ENCODE measurements at regions not wholly inside any gene's neighbourhood (a gene's known extent, or its start where the extent isn't known, plus 50 kb on each side); places are given as distances from the start of the nearest gene placed in this dataset.
A peak's percentile ranks its signal among the peaks of the same experiment; 100 is the strongest.
"Not testable (repeated sequence)": the region's sequence is repeated elsewhere in the genome, so short reads cannot be mapped to it uniquely, and the experiment has no call there.

- DNase-seq (ENCODE audit: extremely low spot score, unreplicated experiment); H3K27me3 Mint-ChIP-seq; H3K4me3 Mint-ChIP-seq; H3K27ac Mint-ChIP-seq; H3K36me3 Mint-ChIP-seq; H3K9me3 Mint-ChIP-seq; H3K4me1 Mint-ChIP-seq (ENCODE audit: unreplicated experiment): not testable (repeated sequence)
- TF ChIP-seq, protein P1, sequence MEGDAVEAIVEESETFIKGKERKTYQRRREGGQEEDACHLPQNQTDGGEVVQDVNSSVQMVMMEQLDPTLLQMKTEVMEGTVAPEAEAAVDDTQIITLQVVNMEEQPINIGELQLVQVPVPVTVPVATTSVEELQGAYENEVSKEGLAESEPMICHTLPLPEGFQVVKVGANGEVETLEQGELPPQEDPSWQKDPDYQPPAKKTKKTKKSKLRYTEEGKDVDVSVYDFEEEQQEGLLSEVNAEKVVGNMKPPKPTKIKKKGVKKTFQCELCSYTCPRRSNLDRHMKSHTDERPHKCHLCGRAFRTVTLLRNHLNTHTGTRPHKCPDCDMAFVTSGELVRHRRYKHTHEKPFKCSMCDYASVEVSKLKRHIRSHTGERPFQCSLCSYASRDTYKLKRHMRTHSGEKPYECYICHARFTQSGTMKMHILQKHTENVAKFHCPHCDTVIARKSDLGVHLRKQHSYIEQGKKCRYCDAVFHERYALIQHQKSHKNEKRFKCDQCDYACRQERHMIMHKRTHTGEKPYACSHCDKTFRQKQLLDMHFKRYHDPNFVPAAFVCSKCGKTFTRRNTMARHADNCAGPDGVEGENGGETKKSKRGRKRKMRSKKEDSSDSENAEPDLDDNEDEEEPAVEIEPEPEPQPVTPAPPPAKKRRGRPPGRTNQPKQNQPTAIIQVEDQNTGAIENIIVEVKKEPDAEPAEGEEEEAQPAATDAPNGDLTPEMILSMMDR (conservative IDR thresholded peaks at IDR 0.05), result peak; percentile 28
Observed at GRCh38 chr16:18131587-18131986, 204.9 kb downstream of the NPIPA8 start.

- not testable (repeated sequence) for H3K36me3 Mint-ChIP-seq; DNase-seq (ENCODE audit: extremely low spot score, unreplicated experiment); H3K27me3 Mint-ChIP-seq; H3K4me1 Mint-ChIP-seq (ENCODE audit: unreplicated experiment); H3K9me3 Mint-ChIP-seq; H3K4me3 Mint-ChIP-seq; H3K27ac Mint-ChIP-seq
Observed at GRCh38 chr16:18130478-18131120, 205.9 kb downstream of the NPIPA8 start.

DNA sequence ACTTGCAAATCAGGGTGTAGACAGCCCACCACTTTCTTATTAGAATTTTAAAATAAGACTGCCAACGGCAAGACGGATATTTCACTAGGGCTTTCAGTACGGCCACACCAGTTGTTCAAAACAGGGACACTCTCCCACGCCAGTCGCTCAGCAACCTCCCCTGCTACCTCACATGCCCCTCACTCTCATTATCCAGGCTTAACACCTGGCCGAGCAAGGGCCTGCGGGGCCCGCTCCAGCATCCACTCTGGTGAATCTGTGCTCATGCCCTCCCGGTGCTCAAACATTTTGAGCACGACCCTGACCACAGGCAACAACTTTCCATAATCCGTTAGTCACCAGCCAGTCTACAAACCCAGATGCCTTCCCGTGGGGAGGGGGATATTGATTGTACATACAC lies 209.5 kb downstream of the NPIPA8 start:
- H3K9me3 Mint-ChIP-seq; H3K27me3 Mint-ChIP-seq; H3K27ac Mint-ChIP-seq; H3K4me3 Mint-ChIP-seq; H3K36me3 Mint-ChIP-seq; DNase-seq (ENCODE audit: extremely low spot score, unreplicated experiment); H3K4me1 Mint-ChIP-seq (ENCODE audit: unreplicated experiment): not testable (repeated sequence)

DNA sequence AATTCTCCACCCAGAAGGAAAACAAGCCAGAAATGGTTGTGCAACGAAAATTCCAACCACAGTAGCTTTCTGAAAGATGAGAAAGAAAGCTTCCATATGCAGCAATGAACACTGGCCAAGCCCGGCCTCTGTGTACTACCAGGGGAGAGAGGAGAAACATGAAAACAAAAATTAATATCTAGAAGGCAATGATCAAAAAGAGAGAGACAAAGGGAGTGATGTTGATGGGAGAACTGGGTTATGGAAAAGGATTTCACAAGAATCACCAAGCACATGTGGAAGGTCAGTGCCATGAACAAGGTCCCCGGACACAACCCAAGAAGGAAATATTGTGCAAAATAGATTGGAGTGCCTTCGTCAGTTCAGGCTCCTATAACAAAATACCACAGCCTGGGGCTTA lies 217.4 kb downstream of the NPIPA8 start:
- H3K27me3 Mint-ChIP-seq; H3K4me3 Mint-ChIP-seq; H3K27ac Mint-ChIP-seq; H3K9me3 Mint-ChIP-seq; H3K4me1 Mint-ChIP-seq (ENCODE audit: unreplicated experiment); H3K36me3 Mint-ChIP-seq; DNase-seq (ENCODE audit: extremely low spot score, unreplicated experiment): not testable (repeated sequence)

DNA sequence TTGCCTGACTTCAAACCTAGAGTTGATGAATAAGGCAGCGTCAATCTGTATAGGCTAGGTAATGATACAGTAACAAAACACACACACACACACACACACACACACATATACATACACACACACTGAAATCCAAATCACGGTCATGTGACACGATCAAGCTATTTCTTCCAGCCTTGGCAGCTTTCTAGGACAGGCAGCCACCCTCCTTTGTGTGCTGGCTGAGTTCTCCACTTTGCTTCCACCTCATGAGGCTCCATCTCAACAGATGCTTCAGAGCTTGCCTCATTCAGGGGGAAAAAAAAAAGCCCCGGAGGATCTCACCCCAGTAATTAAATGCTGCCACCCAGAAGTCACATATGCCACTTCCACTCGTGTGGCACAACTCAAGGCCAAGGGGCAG lies 217.9 kb downstream of the NPIPA8 start:
- H3K36me3 Mint-ChIP-seq; H3K9me3 Mint-ChIP-seq; DNase-seq (ENCODE audit: extremely low spot score, unreplicated experiment); H3K27me3 Mint-ChIP-seq; H3K4me3 Mint-ChIP-seq; H3K4me1 Mint-ChIP-seq (ENCODE audit: unreplicated experiment); H3K27ac Mint-ChIP-seq: not testable (repeated sequence)

DNA sequence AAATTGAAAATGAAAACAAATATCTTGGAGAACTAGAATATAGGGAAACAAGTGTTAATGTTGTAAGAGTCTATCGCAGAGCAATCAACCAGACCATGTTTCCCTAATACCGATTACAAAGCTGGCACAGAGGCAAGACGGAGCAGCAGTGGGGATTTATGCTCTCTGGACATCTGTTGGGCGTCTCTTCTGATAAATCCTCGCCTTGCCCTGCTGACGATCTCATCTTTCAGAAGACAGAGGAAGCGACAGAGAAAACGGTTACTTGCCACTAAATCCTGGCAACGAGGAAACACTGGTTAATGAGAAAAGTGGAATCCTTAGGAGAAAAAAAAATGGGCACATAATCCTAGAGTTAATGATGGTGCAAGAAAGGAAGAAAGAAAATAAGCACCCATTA lies 218.5 kb downstream of the NPIPA8 start:
- not testable (repeated sequence) for H3K36me3 Mint-ChIP-seq; H3K4me3 Mint-ChIP-seq; H3K4me1 Mint-ChIP-seq (ENCODE audit: unreplicated experiment); H3K27me3 Mint-ChIP-seq; H3K27ac Mint-ChIP-seq; DNase-seq (ENCODE audit: extremely low spot score, unreplicated experiment); H3K9me3 Mint-ChIP-seq

- H3K36me3 Mint-ChIP-seq; H3K27me3 Mint-ChIP-seq; H3K27ac Mint-ChIP-seq; H3K9me3 Mint-ChIP-seq; H3K4me1 Mint-ChIP-seq (ENCODE audit: unreplicated experiment); H3K4me3 Mint-ChIP-seq; DNase-seq (ENCODE audit: extremely low spot score, unreplicated experiment): not testable (repeated sequence)
Observed at GRCh38 chr16:18104412-18104811, 232.1 kb downstream of the NPIPA8 start.

- not testable (repeated sequence) for H3K9me3 Mint-ChIP-seq; H3K27me3 Mint-ChIP-seq; H3K36me3 Mint-ChIP-seq; H3K4me1 Mint-ChIP-seq (ENCODE audit: unreplicated experiment); H3K4me3 Mint-ChIP-seq; H3K27ac Mint-ChIP-seq; DNase-seq (ENCODE audit: extremely low spot score, unreplicated experiment)
Observed at GRCh38 chr16:18101077-18101476, 235.5 kb downstream of the NPIPA8 start.

DNA sequence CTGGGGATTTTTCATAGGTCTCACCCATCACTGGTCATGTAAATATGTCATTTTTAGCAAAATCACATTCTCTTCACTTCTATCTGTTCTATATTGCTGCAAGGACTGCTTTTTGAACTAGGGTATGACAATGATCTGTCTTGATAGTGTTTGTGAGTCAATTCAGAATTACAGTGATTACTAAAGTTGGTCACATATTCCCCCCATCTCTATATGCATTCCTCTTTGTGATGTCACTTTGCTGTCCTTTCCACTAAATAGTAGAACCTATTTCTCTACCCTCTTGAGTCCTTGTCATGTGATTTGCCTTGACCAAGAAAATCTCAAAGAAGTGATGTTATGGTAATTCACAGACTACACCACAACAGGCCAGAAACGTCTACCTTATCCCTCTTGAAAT lies 243.9 kb downstream of the NPIPA8 start:
- not testable (repeated sequence) for H3K9me3 Mint-ChIP-seq; H3K4me1 Mint-ChIP-seq (ENCODE audit: unreplicated experiment); H3K4me3 Mint-ChIP-seq; DNase-seq (ENCODE audit: extremely low spot score, unreplicated experiment); H3K27me3 Mint-ChIP-seq; H3K27ac Mint-ChIP-seq; H3K36me3 Mint-ChIP-seq

DNA sequence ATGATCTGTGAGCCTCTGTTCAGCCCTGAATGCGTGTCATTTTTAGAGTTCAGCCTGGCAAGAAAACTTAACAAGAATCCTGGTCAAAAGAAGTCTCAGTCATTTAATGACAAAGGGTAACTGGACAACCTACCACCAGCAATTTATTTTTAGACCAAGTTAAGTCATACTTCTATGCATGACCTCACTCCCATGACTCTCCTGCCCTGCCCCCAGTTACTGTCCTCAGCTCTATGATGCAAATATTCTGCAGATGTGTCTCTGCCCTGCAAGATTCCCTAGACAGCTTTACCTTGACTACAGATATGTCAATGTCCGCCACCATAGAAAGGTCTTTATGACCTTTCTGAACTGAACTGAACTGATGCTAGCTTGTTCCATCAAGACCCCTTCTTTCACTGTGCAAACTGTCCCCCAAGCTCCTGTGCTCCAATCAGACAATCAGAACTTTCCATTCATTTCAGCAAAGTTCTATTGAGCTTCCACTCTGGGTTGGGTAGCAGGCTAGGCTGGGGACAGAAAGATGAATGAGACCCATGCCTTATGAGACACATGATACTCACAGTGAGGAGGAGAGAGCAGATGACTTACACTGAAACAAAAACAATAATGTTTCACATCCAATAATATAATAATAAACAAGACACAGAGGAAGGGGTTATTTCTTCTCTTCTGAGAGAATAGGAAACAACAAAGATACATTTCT lies 255.7 kb downstream of the NPIPA8 start:
- H3K9me3 Mint-ChIP-seq; H3K36me3 Mint-ChIP-seq; H3K27me3 Mint-ChIP-seq; H3K4me3 Mint-ChIP-seq; H3K4me1 Mint-ChIP-seq (ENCODE audit: unreplicated experiment); DNase-seq (ENCODE audit: extremely low spot score, unreplicated experiment); H3K27ac Mint-ChIP-seq: not testable (repeated sequence)

DNA sequence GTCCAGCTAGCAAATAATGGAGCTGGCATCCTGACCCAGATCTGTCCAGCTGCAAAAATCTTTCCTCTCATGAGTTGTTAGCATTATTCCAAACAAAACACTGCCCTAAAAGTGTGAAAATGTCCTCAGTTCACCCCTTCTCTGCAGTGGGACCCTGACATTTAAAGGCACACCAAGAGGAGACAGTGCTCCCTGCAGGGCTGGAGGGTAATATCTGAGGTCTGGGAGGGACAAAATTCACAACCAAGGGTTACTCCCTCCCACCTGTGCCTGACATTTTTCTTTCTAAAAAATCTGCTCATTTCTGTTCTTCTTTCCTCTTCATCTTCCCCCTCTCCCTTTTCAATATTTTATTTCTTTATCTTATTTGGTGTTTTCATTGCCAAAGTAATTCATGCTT lies 258.6 kb downstream of the NPIPA8 start:
- not testable (repeated sequence) for H3K36me3 Mint-ChIP-seq; H3K27me3 Mint-ChIP-seq; H3K27ac Mint-ChIP-seq; H3K4me1 Mint-ChIP-seq (ENCODE audit: unreplicated experiment); DNase-seq (ENCODE audit: extremely low spot score, unreplicated experiment); H3K4me3 Mint-ChIP-seq; H3K9me3 Mint-ChIP-seq

Data from type B pancreatic cell (in vitro differentiated cells).